CD1c-positive myeloid dendritic cell (primary cell): ENCODE measurements at regions not wholly inside any gene's neighbourhood (a gene's known extent, or its start where the extent isn't known, plus 50 kb on each side); places are given as distances from the start of the nearest gene placed in this dataset.

ENCODE experiments used
- DNase-seq: peaks from one replicate; pipeline ENCODE4 v3.0.0-alpha.2; 2016; ENCODE audit errors: extremely low spot score

GRCh38 chr13:111537115-111537728 is 216.8 kb downstream of the TEX29 start:
- DNase-seq: no peak

- no peak for DNase-seq
These were observed 217.5 kb downstream of the TEX29 start for GRCh38 chr13:111537843-111538499.

GRCh38 chr13:111539252-111539651 is 218.8 kb downstream of the TEX29 start:
- DNase-seq: no peak

GRCh38 chr13:111539791-111540446 is 219.5 kb downstream of the TEX29 start:
- no peak for DNase-seq

GRCh38 chr13:111540486-111540885 is 220.0 kb downstream of the TEX29 start:
- DNase-seq: no peak

GRCh38 chr13:111541345-111541744 is 220.9 kb downstream of the TEX29 start:
- DNase-seq: no peak

- DNase-seq: no peak
These were observed 221.5 kb downstream of the TEX29 start for GRCh38 chr13:111541752-111542529.

- DNase-seq: no peak
These were observed 222.3 kb downstream of the TEX29 start for GRCh38 chr13:111542530-111543341.

GRCh38 chr13:111546921-111547675 is 226.7 kb downstream of the TEX29 start:
- no peak for DNase-seq

GRCh38 chr13:111547726-111548273 is 227.4 kb downstream of the TEX29 start:
- no peak for DNase-seq

- DNase-seq: no peak
These were observed 227.9 kb downstream of the TEX29 start for GRCh38 chr13:111548301-111548700.

- DNase-seq: no peak
These were observed 228.4 kb downstream of the TEX29 start for GRCh38 chr13:111548805-111549204.

GRCh38 chr13:111549464-111549863 is 229.0 kb downstream of the TEX29 start:
- DNase-seq: no peak

GRCh38 chr13:111550062-111550461 is 229.6 kb downstream of the TEX29 start:
- no peak for DNase-seq

- DNase-seq: no peak
These were observed 230.9 kb downstream of the TEX29 start for GRCh38 chr13:111551204-111551820.

- no peak for DNase-seq
These were observed 232.6 kb downstream of the TEX29 start for GRCh38 chr13:111552891-111553655.

- DNase-seq: no peak
These were observed 234.3 kb downstream of the TEX29 start for GRCh38 chr13:111554539-111555267.

GRCh38 chr13:111555268-111555808 is 234.9 kb downstream of the TEX29 start:
- DNase-seq: no peak
